Hepatocyte (in vitro differentiated cells): ENCODE measurements at regions not wholly inside any gene's neighbourhood (a gene's known extent, or its start where the extent isn't known, plus 50 kb on each side); places are given as distances from the start of the nearest gene placed in this dataset.

Experiments used
- DNase-seq: peaks from one replicate; pipeline ENCODE4 v3.0.0-alpha.2; 2016; ENCODE audit warnings: low spot score
- H2AFZ ChIP-seq: fragments of 200-600 bp; sonication (generic); 2 replicates; pipeline ENCODE4 v1.6.0; 2016; ENCODE audit warnings: antibody characterized with exemption, mild to moderate bottlenecking
- H3K27ac ChIP-seq: fragments of 200-600 bp; sonication (generic); 2 replicates; pipeline ENCODE4 v1.5.1; 2016; ENCODE audit warnings: mild to moderate bottlenecking
- H3K27me3 ChIP-seq: fragments of 200-600 bp; sonication (generic); 2 replicates; pipeline ENCODE4 v1.6.1; 2016
- H3K36me3 ChIP-seq: fragments of 200-600 bp; sonication (generic); replicated peaks from 2 replicates; pipeline ENCODE4 v1.5.1; 2016; ENCODE audit warnings: low read depth; ENCODE audit not compliant: insufficient read depth
- H3K4me1 ChIP-seq: fragments of 200-600 bp; sonication (generic); 2 replicates; pipeline ENCODE4 v1.5.1; 2016; ENCODE audit warnings: mild to moderate bottlenecking, moderate library complexity; ENCODE audit not compliant: insufficient read depth
- H3K4me2 ChIP-seq: fragments of 200-600 bp; sonication (generic); 2 replicates; pipeline ENCODE4 v1.6.0; 2016
- H3K4me3 ChIP-seq: fragments of 200-600 bp; sonication (generic); 2 replicates; pipeline ENCODE4 v1.5.1; 2016; ENCODE audit warnings: mild to moderate bottlenecking
- H3K79me2 ChIP-seq: fragments of 200-600 bp; sonication (generic); 2 replicates; pipeline ENCODE4 v1.6.0; 2017; ENCODE audit warnings: mild to moderate bottlenecking
- H3K9me2 ChIP-seq: fragments of 200-600 bp; sonication (generic); replicated peaks from 2 replicates; pipeline ENCODE4 v1.6.0; 2017; ENCODE audit warnings: mild to moderate bottlenecking; ENCODE audit not compliant: insufficient read depth
- H3K9me3 ChIP-seq: fragments of 200-600 bp; sonication (generic); 2 replicates; pipeline ENCODE4 v1.5.1; 2016; ENCODE audit warnings: low read depth, mild to moderate bottlenecking
- H4K20me1 ChIP-seq: fragments of 200-600 bp; sonication (generic); 2 replicates; pipeline ENCODE4 v1.6.0; 2016; ENCODE audit warnings: mild to moderate bottlenecking; ENCODE audit not compliant: insufficient read depth, poor library complexity, severe bottlenecking
- CTCF ChIP-seq: fragments of 200-600 bp; sonication (generic); IDR thresholded peaks from 2 replicates; pipeline ENCODE4 v1.5.1; 2016; ENCODE audit warnings: antibody characterized with exemption, mild to moderate bottlenecking; ENCODE audit not compliant: poor library complexity
- EZH2 ChIP-seq: fragments of 200-600 bp; sonication (generic); IDR thresholded peaks from 2 replicates; pipeline ENCODE4 v1.6.1; 2016; ENCODE audit warnings: antibody characterized with exemption, mild to moderate bottlenecking, borderline replicate concordance
- EZH2phosphoT487 ChIP-seq: fragments of 200-600 bp; sonication (generic); IDR thresholded peaks from one replicate; pipeline ENCODE4 v1.6.1; 2018; ENCODE audit warnings: antibody characterized with exemption, mild to moderate bottlenecking, low read depth, moderate library complexity; ENCODE audit not compliant: unreplicated experiment, severe bottlenecking
- WGBS: methylation state at CpG from one replicate; pipeline ENCODE4 v1.1.6; 2016; ENCODE audit warnings: low lambda C conversion rate; ENCODE audit errors: missing lambda C conversion rate; 5-methylcytosine and 5-hydroxymethylcytosine counted together

- Histone ChIP-seq H3K4me3 (no peak overlapping the region), H3K79me2 (no peaks in the 10 kb centered on the region), H4K20me1 (no peaks in the 10 kb centered on the region), H3K9me3 (no peaks in the 10 kb centered on the region), H3K27ac (no peak overlapping the region), H3K9me2 (no peaks in the 10 kb centered on the region), H2AFZ (no peak overlapping the region), H3K4me2 (no peak overlapping the region), H3K4me1 (peaks cover 15% of the 10 kb centered on the region), H3K27me3 (no peaks in the 10 kb centered on the region), H3K36me3 (no peaks in the 10 kb centered on the region)
- TF ChIP-seq CTCF = no peak
- TF ChIP-seq EZH2phosphoT487 = no peak
- no peak for TF ChIP-seq EZH2
- 91% methylated on average over 2 of the region's 2 CpGs for WGBS
- no peak for DNase-seq
Observed at GRCh38 chr2:200081811-200082210, 126.4 kb downstream of the MAIP1 start.

- Histone ChIP-seq H3K4me3 (no peak overlapping the region), H3K27ac (no peak overlapping the region), H2AFZ (no peak overlapping the region), H3K36me3 (no peaks in the 10 kb centered on the region), H3K4me2 (no peak overlapping the region), H3K9me3 (no peaks in the 10 kb centered on the region), H4K20me1 (no peaks in the 10 kb centered on the region), H3K79me2 (no peaks in the 10 kb centered on the region), H3K9me2 (no peaks in the 10 kb centered on the region), H3K4me1 (peaks cover 15% of the 10 kb centered on the region), H3K27me3 (no peaks in the 10 kb centered on the region)
- no peak for DNase-seq
- TF ChIP-seq EZH2 = no peak
- no peak for TF ChIP-seq EZH2phosphoT487
- TF ChIP-seq CTCF = no peak
Observed at GRCh38 chr2:200084036-200084435, 128.7 kb downstream of the MAIP1 start.

DNA sequence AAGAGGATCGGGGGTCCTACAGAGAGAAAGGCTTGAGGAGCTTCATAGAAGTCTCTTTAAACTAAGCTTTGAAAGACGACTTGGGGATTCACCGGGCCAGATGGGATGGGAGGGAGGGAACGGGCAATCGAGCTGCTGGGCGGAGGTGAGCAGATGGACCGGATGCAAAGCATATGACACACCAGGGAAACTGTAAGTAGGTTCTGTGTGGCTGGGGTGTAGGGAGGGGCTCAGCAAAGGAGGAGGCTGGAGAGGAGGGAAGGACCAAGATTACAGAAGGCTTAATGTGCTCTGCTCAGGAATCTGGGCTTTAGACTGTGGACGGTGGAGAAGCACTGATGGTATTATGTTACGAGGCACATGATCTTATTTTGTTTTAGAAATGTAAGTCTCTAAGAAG lies 131.5 kb downstream of the MAIP1 start:
- Histone ChIP-seq H3K27ac (peak overlapping the region; percentile 54), H3K4me1 (peaks cover 20% of the 10 kb centered on the region), H3K9me2 (no peaks in the 10 kb centered on the region), H4K20me1 (no peaks in the 10 kb centered on the region), H2AFZ (peak overlapping the region; percentile 47), H3K9me3 (no peaks in the 10 kb centered on the region), H3K4me3 (no peak overlapping the region), H3K36me3 (no peaks in the 10 kb centered on the region), H3K79me2 (no peaks in the 10 kb centered on the region), H3K27me3 (no peaks in the 10 kb centered on the region), H3K4me2 (peak overlapping the region; percentile 60)
- TF ChIP-seq EZH2phosphoT487 (no peak), EZH2 (no peak), CTCF (no peak)
- WGBS = 57% methylated on average over 9 of the region's 9 CpGs
- peak; percentile 64 for DNase-seq

GRCh38 chr2:200087451-200087850 lies 132.1 kb downstream of the MAIP1 start:
- H3K9me3 ChIP-seq = no peaks in the 10 kb centered on the region
- H3K4me3 ChIP-seq = no peak overlapping the region
- no peaks in the 10 kb centered on the region for H3K27me3 ChIP-seq
- H3K4me2 ChIP-seq = peak overlapping the region; percentile 60
- H3K27ac ChIP-seq = peak overlapping the region; percentile 51
- no peaks in the 10 kb centered on the region for H4K20me1 ChIP-seq
- H3K79me2 ChIP-seq = no peaks in the 10 kb centered on the region
- H2AFZ ChIP-seq = peak overlapping the region; percentile 47
- no peak for TF ChIP-seq CTCF
- TF ChIP-seq EZH2phosphoT487 = no peak
- TF ChIP-seq EZH2 = no peak
- H3K9me2 ChIP-seq = no peaks in the 10 kb centered on the region
- WGBS = 50% methylated on average over 5 of the region's 5 CpGs
- H3K4me1 ChIP-seq = peaks cover 20% of the 10 kb centered on the region
- DNase-seq = no peak
- H3K36me3 ChIP-seq = no peaks in the 10 kb centered on the region
